SK-N-SH (cell line): ENCODE measurements at regions not wholly inside any gene's neighbourhood (a gene's known extent, or its start where the extent isn't known, plus 50 kb on each side); places are given as distances from the start of the nearest gene placed in this dataset.
"Not testable (repeated sequence)": the region's sequence is repeated elsewhere in the genome, so short reads cannot be mapped to it uniquely, and the experiment has no call there.

ENCODE experiments used
- CTCF ChIA-PET: fragments of 300-600, 350-600 bp; formaldehyde crosslinking; extraction: SDS; loops from one replicate; lab custom pipeline; 2021; lab: Yijun Ruan, JAX
- POLR2A ChIA-PET: fragments of 350-600 bp; sonication (Branson Sonifier 250); formaldehyde crosslinking; extraction: SDS; loops from one replicate; lab custom pipeline; 2020; ENCODE audit warnings: antibody characterized with exemption, inconsistent platforms; lab: Yijun Ruan, JAX
- DNase-seq: peaks from one replicate; pipeline ENCODE4 v3.0.0; 2012
- H2AFZ ChIP-seq: fragments of 200-600 bp; sonication (generic); 2 replicates; pipeline ENCODE4 v1.8.1; 2016; ENCODE audit warnings: antibody characterized with exemption, mild to moderate bottlenecking, low read depth
- H3F3A ChIP-seq: fragments of 200-600 bp; sonication (generic); replicated peaks from 2 replicates; pipeline ENCODE3; 2016; ENCODE audit warnings: antibody characterized with exemption, mild to moderate bottlenecking; ENCODE audit not compliant: insufficient read depth
- H3K27ac ChIP-seq, 2 experiments: fragments of 200-500 bp in 1 of 2; fragments of 200-600 bp in 1 of 2; sonication (Bioruptor generic) in 1 of 2; sonication (generic), shearing (Covaris generic) in 1 of 2; 2 replicates each; pipeline versions ENCODE4 v1.5.1 to v1.6.1; 2014 to 2016; ENCODE audit warnings: low read depth in 2 of 2, inconsistent platforms in 1 of 2, low read length in 1 of 2, mild to moderate bottlenecking in 1 of 2, mixed read lengths in 1 of 2
- H3K27me3 ChIP-seq: fragments of 200-600 bp; sonication (generic), shearing (Covaris generic); 2 replicates; pipeline ENCODE4 v1.6.1; 2016; ENCODE audit warnings: mixed run types; ENCODE audit not compliant: insufficient read depth
- H3K36me3 ChIP-seq, 2 experiments: fragments of 200-500 bp in 1 of 2; fragments of 200-600 bp in 1 of 2; sonication (Bioruptor generic) in 1 of 2; sonication (generic) in 1 of 2; replicated peaks in 1 of 2; 2 replicates each; pipeline versions ENCODE3 to v1.5.1; 2014 to 2016; ENCODE audit warnings: low read length in 1 of 2, mild to moderate bottlenecking in 1 of 2; ENCODE audit not compliant: insufficient read depth in 2 of 2, control insufficient read depth in 1 of 2
- H3K4me1 ChIP-seq, 2 experiments: fragments of 200-500 bp in 1 of 2; fragments of 200-600 bp in 1 of 2; sonication (Bioruptor generic) in 1 of 2; sonication (generic), shearing (Covaris generic) in 1 of 2; 2 replicates each; pipeline versions ENCODE4 v1.5.1 to v1.6.1; 2014 to 2016; ENCODE audit warnings: low read depth in 1 of 2, low read length in 1 of 2, mixed run types in 1 of 2; ENCODE audit not compliant: insufficient read depth in 2 of 2, control insufficient read depth in 1 of 2
- H3K4me2 ChIP-seq: fragments of 200-600 bp; sonication (generic), shearing (Covaris generic); 2 replicates; pipeline ENCODE4 v1.6.1; 2017; ENCODE audit warnings: mixed run types
- H3K4me3 ChIP-seq, 2 experiments: fragments of 200-500 bp in 1 of 2; fragments of 200-600 bp in 1 of 2; sonication (Bioruptor generic) in 1 of 2; sonication (generic), shearing (Covaris generic) in 1 of 2; 2 replicates each; pipeline versions ENCODE4 v1.5.1 to v1.8.1; 2014 to 2016; ENCODE audit warnings: low read depth in 2 of 2, inconsistent platforms in 1 of 2, low read length in 1 of 2, mild to moderate bottlenecking in 1 of 2, mixed read lengths in 1 of 2, moderate library complexity in 1 of 2
- H3K79me2 ChIP-seq: fragments of 200-600 bp; sonication (generic); 2 replicates; pipeline ENCODE4 v1.8.1; 2017; ENCODE audit warnings: mild to moderate bottlenecking; ENCODE audit not compliant: insufficient read depth
- H3K9ac ChIP-seq: fragments of 200-600 bp; sonication (generic); 2 replicates; pipeline ENCODE4 v1.6.1; 2017; ENCODE audit warnings: mixed run types
- H3K9me2 ChIP-seq: fragments of 200-600 bp; sonication (generic); 2 replicates; pipeline ENCODE4 v1.6.1; 2017; ENCODE audit warnings: mixed run types
- H3K9me3 ChIP-seq: fragments of 200-600 bp; sonication (generic); 2 replicates; pipeline ENCODE4 v1.6.1; 2017; ENCODE audit warnings: mixed run types, mild to moderate bottlenecking, moderate library complexity
- H4K20me1 ChIP-seq: fragments of 200-600 bp; sonication (generic); 2 replicates; pipeline ENCODE4 v1.6.1; 2017; ENCODE audit warnings: mild to moderate bottlenecking, mixed run types; ENCODE audit not compliant: insufficient read depth
- CHD2 ChIP-seq: fragments of 150-350 bp; IDR thresholded peaks from 2 replicates; pipeline ENCODE4 v1.6.1; 2018; ENCODE audit warnings: low read length; ENCODE audit not compliant: partially characterized antibody
- ELF1 ChIP-seq: IDR thresholded peaks from 2 replicates; pipeline ENCODE4 v1.4.0; 2012
- FOXM1 ChIP-seq: IDR thresholded peaks from 2 replicates; pipeline ENCODE4 v1.4.0; 2012; ENCODE audit warnings: low read depth, mild to moderate bottlenecking
- IRF3 ChIP-seq: fragments of 150-350 bp; IDR thresholded peaks from 2 replicates; pipeline ENCODE4 v1.6.1; 2016; ENCODE audit warnings: mild to moderate bottlenecking, low read depth, low read length
- MAX ChIP-seq: IDR thresholded peaks from 2 replicates; pipeline ENCODE4 v1.4.0; 2012; ENCODE audit warnings: low read depth
- NFIC ChIP-seq: IDR thresholded peaks from 2 replicates; pipeline ENCODE4 v1.4.0; 2012; ENCODE audit warnings: borderline replicate concordance
- PBX3 ChIP-seq: IDR thresholded peaks from 2 replicates; pipeline ENCODE4; 2012
- RFX5 ChIP-seq: IDR thresholded peaks from 2 replicates; pipeline ENCODE4 v1.6.1; 2012; ENCODE audit warnings: mild to moderate bottlenecking, improper control_type of control experiment, low read length
- SMC3 ChIP-seq: IDR thresholded peaks from 2 replicates; pipeline ENCODE4 v1.6.1; 2012; ENCODE audit warnings: low read depth, low read length, improper control_type of control experiment
- TAF1 ChIP-seq: IDR thresholded peaks from 2 replicates; pipeline ENCODE4 v1.6.1; 2012; ENCODE audit warnings: low read depth, mild to moderate bottlenecking, low read length, moderate library complexity, borderline replicate concordance
- TCF12 ChIP-seq: IDR thresholded peaks from 2 replicates; pipeline ENCODE4 v1.4.0; 2012
- TEAD4 ChIP-seq: IDR thresholded peaks from 2 replicates; pipeline ENCODE4 v1.4.0; 2012; ENCODE audit warnings: mild to moderate bottlenecking, borderline replicate concordance; ENCODE audit not compliant: insufficient read depth
- USF1 ChIP-seq: IDR thresholded peaks from 2 replicates; pipeline ENCODE4 v1.4.0; 2012; ENCODE audit warnings: low read depth, borderline replicate concordance
- WGBS: methylation state at CpG from one replicate; pipeline ENCODE4 v1.1.6; 2017; ENCODE audit warnings: low lambda C conversion rate; 5-methylcytosine and 5-hydroxymethylcytosine counted together
- TF ChIP-seq, protein P1 (sequence below): IDR thresholded peaks from 2 replicates; pipeline ENCODE4 v1.4.0; 2012; ENCODE audit warnings: low read depth, borderline replicate concordance

DNA sequence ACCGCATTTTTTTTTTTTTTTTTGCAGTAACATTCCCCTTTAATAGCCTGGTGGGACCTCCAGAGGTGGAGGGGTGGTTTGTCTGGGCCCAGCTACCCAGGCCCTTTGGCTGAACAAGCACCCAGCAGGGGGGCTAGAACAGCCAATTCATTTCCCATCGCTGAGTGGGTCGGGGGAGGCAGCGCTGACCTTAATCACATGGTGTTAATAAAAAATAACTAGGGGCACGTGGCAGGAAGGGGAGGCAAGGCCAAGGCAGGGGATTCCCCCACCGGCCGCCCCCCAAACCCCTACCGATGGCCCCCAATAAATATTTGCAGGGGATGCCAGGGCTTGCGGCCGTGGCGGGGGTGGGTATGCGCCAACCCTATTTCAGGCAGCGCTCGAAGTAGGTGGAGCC, 1709.9 kb downstream of the TP53TG3F start:
- H2AFZ ChIP-seq, H3K79me2 ChIP-seq, H3K36me3 ChIP-seq, CTCF ChIA-PET, H3K4me2 ChIP-seq, H3K9me3 ChIP-seq, H3F3A ChIP-seq, H3K4me1 ChIP-seq, H4K20me1 ChIP-seq, H3K4me3 ChIP-seq, H3K9ac ChIP-seq, H3K9me2 ChIP-seq, H3K27me3 ChIP-seq, DNase-seq, POLR2A ChIA-PET, H3K27ac ChIP-seq: not testable (repeated sequence)
- 44% methylated on average over 14 of the region's 14 CpGs for WGBS

DNA sequence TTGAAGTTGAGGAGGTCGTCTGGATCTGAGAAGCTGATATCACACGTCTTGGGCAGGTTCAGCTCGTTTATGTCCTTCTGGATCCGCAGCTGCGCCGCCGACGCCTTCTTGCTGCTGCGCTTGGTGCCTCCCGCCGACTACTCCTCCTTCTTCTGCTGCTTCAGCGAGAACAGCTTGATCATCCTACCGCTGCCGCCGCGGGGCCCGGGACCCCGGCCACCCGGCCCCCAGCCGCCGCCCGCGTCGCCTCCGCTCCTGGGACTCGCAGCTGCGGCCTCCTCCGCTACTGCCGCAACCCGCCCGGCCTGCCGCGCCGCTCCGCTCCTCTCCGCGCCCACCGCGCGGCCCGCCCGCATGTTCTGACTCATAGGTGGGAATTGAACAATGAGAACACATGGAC, 1710.6 kb downstream of the TP53TG3F start:
- H3K4me1 ChIP-seq, H3K4me3 ChIP-seq, H3K27ac ChIP-seq, H3K4me2 ChIP-seq, H3K9ac ChIP-seq, POLR2A ChIA-PET, H3K36me3 ChIP-seq, DNase-seq, H3K79me2 ChIP-seq, H3K27me3 ChIP-seq, H3K9me3 ChIP-seq, H2AFZ ChIP-seq, H4K20me1 ChIP-seq, H3F3A ChIP-seq, CTCF ChIA-PET, H3K9me2 ChIP-seq: not testable (repeated sequence)
- 50% methylated on average over 25 of the region's 42 CpGs for WGBS

GRCh38 chr16:35170610-35171009, 1711.2 kb downstream of the TP53TG3F start:
- ChIA-PET CTCF (no interaction called here), POLR2A (no interaction called here)
- Histone ChIP-seq H3K9me3 (no peaks in the 10 kb centered on the region), H3K27ac (no peak overlapping the region), H3K4me1 (no peaks in the 10 kb centered on the region), H3K79me2 (no peaks in the 10 kb centered on the region), H3K4me2 (no peak overlapping the region), H3F3A (no peaks in the 10 kb centered on the region), H3K27me3 (no peaks in the 10 kb centered on the region; the same call in 1 of the 2 replicates), H2AFZ (no peak overlapping the region), H3K9me2 (no peaks in the 10 kb centered on the region), H3K36me3 (no peaks in the 10 kb centered on the region), H4K20me1 (no peaks in the 10 kb centered on the region), H3K4me3 (no peak overlapping the region), H3K9ac (no peak overlapping the region)
- DNase-seq = no peak
- TF ChIP-seq TCF12 (no peak), MAX (no peak), CHD2 (no peak), USF1 (no peak), IRF3 (no peak), FOXM1 (no peak), TEAD4 (no peak), SMC3 (no peak), NFIC (no peak), ELF1 (no peak), TAF1 (no peak), PBX3 (no peak), RFX5 (no peak)
- TF ChIP-seq, protein P1, sequence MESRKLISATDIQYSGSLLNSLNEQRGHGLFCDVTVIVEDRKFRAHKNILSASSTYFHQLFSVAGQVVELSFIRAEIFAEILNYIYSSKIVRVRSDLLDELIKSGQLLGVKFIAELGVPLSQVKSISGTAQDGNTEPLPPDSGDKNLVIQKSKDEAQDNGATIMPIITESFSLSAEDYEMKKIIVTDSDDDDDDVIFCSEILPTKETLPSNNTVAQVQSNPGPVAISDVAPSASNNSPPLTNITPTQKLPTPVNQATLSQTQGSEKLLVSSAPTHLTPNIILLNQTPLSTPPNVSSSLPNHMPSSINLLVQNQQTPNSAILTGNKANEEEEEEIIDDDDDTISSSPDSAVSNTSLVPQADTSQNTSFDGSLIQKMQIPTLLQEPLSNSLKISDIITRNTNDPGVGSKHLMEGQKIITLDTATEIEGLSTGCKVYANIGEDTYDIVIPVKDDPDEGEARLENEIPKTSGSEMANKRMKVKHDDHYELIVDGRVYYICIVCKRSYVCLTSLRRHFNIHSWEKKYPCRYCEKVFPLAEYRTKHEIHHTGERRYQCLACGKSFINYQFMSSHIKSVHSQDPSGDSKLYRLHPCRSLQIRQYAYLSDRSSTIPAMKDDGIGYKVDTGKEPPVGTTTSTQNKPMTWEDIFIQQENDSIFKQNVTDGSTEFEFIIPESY = no peak
- 1% methylated on average over 3 of the region's 3 CpGs for WGBS
